HepG2 (cell line): ENCODE measurements at regions not wholly inside any gene's neighbourhood (a gene's known extent, or its start where the extent isn't known, plus 50 kb on each side); places are given as distances from the start of the nearest gene placed in this dataset.

ENCODE experiments used
- ATAC-seq: fragments of 200-7000 bp; cut with Tn5 transposase; 3 replicates; pipeline ENCODE4 v1.9.1; 2020; ENCODE audit warnings: mild to moderate bottlenecking, moderate library complexity
- BruUV-seq: library from RNA; stranded (reverse); fragments of 400-500 nt; replicated peaks from 2 replicates; lab custom pipeline; 2021; lab: Mats Ljungman, UMichigan
- CTCF ChIA-PET: fragments of 300-600 bp; formaldehyde crosslinking; extraction: SDS; loops from one replicate; lab custom pipeline; 2021; ENCODE audit warnings: low total read pairs, inconsistent platforms, low intra/inter-chr PET ratio; lab: Yijun Ruan, JAX
- POLR2A ChIA-PET: fragments of 350-600 bp; sonication (Branson Sonifier 250); formaldehyde crosslinking; loops from one replicate; lab custom pipeline; 2020; ENCODE audit warnings: antibody characterized with exemption, inconsistent platforms; lab: Yijun Ruan, JAX
- DNase-seq: peaks from one replicate; pipeline ENCODE4 v3.0.0-alpha.2; 2015; ENCODE audit warnings: low spot score
- FAIRE-seq: peaks from 3 replicates; lab custom pipeline; 2011; peaks lifted over from hg19 to GRCh38; lab: Jason Lieb, UNC
- H2AFZ ChIP-seq: one replicate; pipeline ENCODE4 v1.6.1; 2011; ENCODE audit warnings: low read length, inconsistent platforms
- H3K27ac ChIP-seq: fragments of 300-600 bp; 3 replicates; pipeline ENCODE4 v1.8.0; 2011; ENCODE audit warnings: mixed run types, mild to moderate bottlenecking, mixed read lengths, low read length, inconsistent platforms; ENCODE audit not compliant: insufficient read depth; ENCODE audit errors: extremely low read length
- H3K27me3 ChIP-seq, 2 experiments: fragments of 200-600 bp in 1 of 2; 2 replicates in 1 of 2; 3 replicates in 1 of 2; pipeline versions ENCODE4 v1.6.0 to v1.8.0; 2011; ENCODE audit warnings: low read length in 2 of 2, mild to moderate bottlenecking in 2 of 2, moderate library complexity in 2 of 2, inconsistent platforms in 1 of 2; ENCODE audit not compliant: insufficient read depth in 2 of 2, control insufficient read depth in 1 of 2
- H3K36me3 ChIP-seq, 2 experiments: fragments of 200-600 bp in 1 of 2; replicated peaks in 1 of 2; 2 replicates in 1 of 2; 3 replicates in 1 of 2; pipeline versions ENCODE4 v1.5.1 to v1.8.0; 2011; ENCODE audit warnings: low read length in 2 of 2, inconsistent platforms in 1 of 2; ENCODE audit not compliant: insufficient read depth in 2 of 2, control insufficient read depth in 1 of 2
- H3K4me1 ChIP-seq: 2 replicates; pipeline ENCODE4 v1.5.1; 2012; ENCODE audit warnings: low read length, inconsistent platforms; ENCODE audit not compliant: insufficient read depth
- H3K4me2 ChIP-seq: 2 replicates; pipeline ENCODE4 v1.6.0; 2011; ENCODE audit warnings: low read depth, low read length, inconsistent platforms
- H3K4me3 ChIP-seq, 3 experiments: fragments of 200-600 bp in 1 of 3; sonication (generic), shearing (Covaris generic) in 1 of 3; replicated peaks in 1 of 3; 2 replicates each; pipeline ENCODE4 v1.5.1; 2011 to 2016; ENCODE audit warnings: low read length in 3 of 3, inconsistent platforms in 2 of 3, low read depth in 2 of 3, mild to moderate bottlenecking in 2 of 3, control low read depth in 1 of 3, mixed read lengths in 1 of 3; ENCODE audit not compliant: insufficient read depth in 1 of 3
- H3K79me2 ChIP-seq: one replicate; pipeline ENCODE4 v1.6.1; 2011; ENCODE audit warnings: low read length, inconsistent platforms; ENCODE audit not compliant: insufficient read depth
- H3K9ac ChIP-seq: 2 replicates; pipeline ENCODE4 v1.6.0; 2011; ENCODE audit warnings: mild to moderate bottlenecking, low read depth, low read length, inconsistent platforms; ENCODE audit not compliant: insufficient read depth
- H3K9me3 ChIP-seq: 2 replicates; pipeline ENCODE4 v1.5.1; 2012; ENCODE audit warnings: mild to moderate bottlenecking, low read length
- H4K20me1 ChIP-seq: 2 replicates; pipeline ENCODE4 v1.6.0; 2011; ENCODE audit warnings: inconsistent platforms, mild to moderate bottlenecking, low read length, moderate library complexity; ENCODE audit not compliant: insufficient read depth
- IKZF1 ChIP-seq: fragments of 450-650 bp; IDR thresholded peaks from 2 replicates; pipeline ENCODE4 v1.7.1; 2016
- ZNF609 ChIP-seq: sonication (generic); formaldehyde crosslinking; IDR thresholded peaks from 2 replicates; pipeline ENCODE4 v1.4.0; 2020; ENCODE audit warnings: mild to moderate bottlenecking, missing genetic modification reagents, borderline replicate concordance
- WGBS: methylation state at CpG from one replicate; pipeline ENCODE4 v1.1.6; 2017; ENCODE audit warnings: low lambda C conversion rate; 5-methylcytosine and 5-hydroxymethylcytosine counted together
- in situ Hi-C: cut with HindIII; loops from 2 replicates; pipeline ENCODE4 v1.10.0; 2017; ENCODE audit warnings: low pct_unique_long_range_greater_than_20kb; ENCODE audit not compliant: extremely low pct_ligation_motif_present
- intact Hi-C: fragments of 100-400 bp; cut with micrococcal nuclease; formaldehyde crosslinking; loops from one replicate; pipeline ENCODE4 v1.10.0; 2022; ENCODE audit not compliant: unreplicated experiment
- TF ChIP-seq, protein P1 (sequence below): fragments of 450-650 bp; IDR thresholded peaks from 2 replicates; pipeline ENCODE4 v1.6.1; 2016

- no peak for TF ChIP-seq ZNF609 (CRISPR knock-in tag)
Observed at GRCh38 chr12:125604976-125605375, 539.7 kb downstream of the AACS start (continued).

GRCh38 chr12:125606312-125606711 lies 541.1 kb downstream of the AACS start:
- Histone ChIP-seq H3K9ac (no peak overlapping the region), H3K79me2 (no peaks in the 10 kb centered on the region), H4K20me1 (no peaks in the 10 kb centered on the region), H3K9me3 (no peaks in the 10 kb centered on the region), H3K27ac (no peak overlapping the region), H3K36me3 (no peaks in the 10 kb centered on the region), H3K4me2 (no peak overlapping the region), H3K27me3 (no peaks in the 10 kb centered on the region), H2AFZ (no peak overlapping the region), H3K4me3 (no peak overlapping the region), H3K4me1 (no peaks in the 10 kb centered on the region)
- intact Hi-C loops, result no loop called here
- DNase-seq (no peak), ATAC-seq (no peak), FAIRE-seq (no peak)
- no TSS peak for BruUV-seq
- ChIA-PET CTCF (no interaction called here), POLR2A (no interaction called here)
- in situ Hi-C loops, result no loop called here
- TF ChIP-seq, protein P1, sequence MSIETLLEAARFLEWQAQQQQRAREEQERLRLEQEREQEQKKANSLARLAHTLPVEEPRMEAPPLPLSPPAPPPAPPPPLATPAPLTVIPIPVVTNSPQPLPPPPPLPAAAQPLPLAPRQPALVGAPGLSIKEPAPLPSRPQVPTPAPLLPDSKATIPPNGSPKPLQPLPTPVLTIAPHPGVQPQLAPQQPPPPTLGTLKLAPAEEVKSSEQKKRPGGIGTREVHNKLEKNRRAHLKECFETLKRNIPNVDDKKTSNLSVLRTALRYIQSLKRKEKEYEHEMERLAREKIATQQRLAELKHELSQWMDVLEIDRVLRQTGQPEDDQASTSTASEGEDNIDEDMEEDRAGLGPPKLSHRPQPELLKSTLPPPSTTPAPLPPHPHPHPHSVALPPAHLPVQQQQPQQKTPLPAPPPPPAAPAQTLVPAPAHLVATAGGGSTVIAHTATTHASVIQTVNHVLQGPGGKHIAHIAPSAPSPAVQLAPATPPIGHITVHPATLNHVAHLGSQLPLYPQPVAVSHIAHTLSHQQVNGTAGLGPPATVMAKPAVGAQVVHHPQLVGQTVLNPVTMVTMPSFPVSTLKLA, result peak; percentile 90
- no peak for TF ChIP-seq IKZF1
- 7% methylated on average over 5 of the region's 5 CpGs for WGBS
